RWPE2 (cell line): ENCODE measurements at regions not wholly inside any gene's neighbourhood (a gene's known extent, or its start where the extent isn't known, plus 50 kb on each side); places are given as distances from the start of the nearest gene placed in this dataset.

Experiments used
- ATAC-seq: fragments of 200-7000 bp; cut with Tn5 transposase; 3 replicates; pipeline ENCODE4 v1.9.1; 2021; ENCODE audit warnings: low read depth
- DNase-seq: peaks from one replicate; pipeline ENCODE4 v3.0.0-alpha.2; 2020; ENCODE audit warnings: low spot score
- H3K27ac ChIP-seq: fragments of 450-650 bp; 2 replicates; pipeline ENCODE4 v1.5.1; 2017; ENCODE audit warnings: mild to moderate bottlenecking; ENCODE audit not compliant: poor library complexity, severe bottlenecking
- H3K27me3 ChIP-seq: fragments of 250-450 bp; sonication (Bioruptor Pico); 2 replicates; pipeline ENCODE4 v1.5.1; 2021; ENCODE audit warnings: mild to moderate bottlenecking, moderate library complexity; ENCODE audit not compliant: insufficient read depth, poor library complexity, severe bottlenecking
- H3K36me3 ChIP-seq: fragments of 250-450 bp; sonication (Bioruptor Pico); 2 replicates; pipeline ENCODE4 v1.5.1; 2020; ENCODE audit warnings: low read depth, mild to moderate bottlenecking, moderate library complexity
- H3K4me1 ChIP-seq: fragments of 250-450 bp; sonication (Bioruptor Pico); 2 replicates; pipeline ENCODE4 v1.5.1; 2021; ENCODE audit warnings: mild to moderate bottlenecking, moderate library complexity; ENCODE audit not compliant: insufficient read depth, poor library complexity, severe bottlenecking
- H3K4me3 ChIP-seq: fragments of 250-450 bp; sonication (Bioruptor Pico); 2 replicates; pipeline ENCODE4 v1.5.1; 2021; ENCODE audit warnings: mild to moderate bottlenecking, moderate library complexity; ENCODE audit not compliant: severe bottlenecking
- H3K9me3 ChIP-seq: fragments of 250-450 bp; sonication (Bioruptor Pico); 2 replicates; pipeline ENCODE4 v1.5.1; 2021; ENCODE audit warnings: mild to moderate bottlenecking, moderate library complexity; ENCODE audit not compliant: severe bottlenecking
- CTCF ChIP-seq: fragments of 450-650 bp; IDR thresholded peaks from one replicate; pipeline ENCODE4 v1.5.1; 2017; ENCODE audit warnings: mild to moderate bottlenecking, moderate library complexity; ENCODE audit not compliant: poor library complexity, severe bottlenecking

GRCh38 chr10:21463436-21463835 is 62.0 kb downstream of the SKIDA1 start:
- H3K4me3 ChIP-seq = no peak overlapping the region
- no peaks in the 10 kb centered on the region for H3K4me1 ChIP-seq
- no peaks in the 10 kb centered on the region for H3K9me3 ChIP-seq
- no peak overlapping the region for H3K27ac ChIP-seq
- DNase-seq (no peak), ATAC-seq (no peak)
- no peaks in the 10 kb centered on the region for H3K27me3 ChIP-seq
- H3K36me3 ChIP-seq = no peaks in the 10 kb centered on the region
- TF ChIP-seq CTCF = no peak

DNA sequence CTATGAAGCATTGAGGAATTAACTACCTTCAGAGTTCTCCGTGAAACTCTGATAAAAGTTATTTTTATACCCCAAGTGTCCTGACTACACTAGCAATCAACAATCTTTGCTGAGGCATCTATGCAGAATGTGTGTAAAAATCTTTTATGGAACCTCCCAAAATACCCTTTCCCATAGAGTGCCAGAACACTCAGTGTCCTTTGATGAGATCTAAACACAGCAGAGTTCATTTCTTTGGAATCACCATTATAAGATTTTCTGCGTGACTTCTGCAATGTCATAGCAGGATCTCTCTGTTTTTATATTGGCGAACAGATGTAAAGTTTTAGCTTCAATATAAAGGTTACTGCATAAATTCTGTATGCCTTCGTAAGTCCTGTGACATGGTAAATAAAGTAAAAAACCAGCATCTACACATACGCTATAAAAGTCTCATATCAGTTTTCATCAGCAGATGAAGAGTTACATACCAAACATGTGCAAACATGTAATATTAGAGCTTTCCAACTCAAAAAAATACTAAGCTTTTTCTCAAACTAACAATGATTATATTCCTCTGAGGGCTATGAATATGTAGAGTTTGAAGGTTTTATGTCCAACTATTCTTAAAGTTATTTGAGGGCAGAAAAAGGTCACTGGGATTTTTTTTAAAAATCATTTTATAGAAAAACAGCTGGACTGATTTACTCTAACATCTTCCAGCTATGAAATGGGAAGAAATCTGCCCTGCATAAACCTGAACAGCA is 67.2 kb downstream of the SKIDA1 start:
- ATAC-seq = no peak
- Histone ChIP-seq H3K27ac (no peak overlapping the region), H3K36me3 (no peaks in the 10 kb centered on the region), H3K4me1 (no peaks in the 10 kb centered on the region), H3K9me3 (peaks cover 2% of the 10 kb centered on the region), H3K27me3 (no peaks in the 10 kb centered on the region), H3K4me3 (no peak overlapping the region)
- no peak for TF ChIP-seq CTCF
- DNase-seq = no peak

DNA sequence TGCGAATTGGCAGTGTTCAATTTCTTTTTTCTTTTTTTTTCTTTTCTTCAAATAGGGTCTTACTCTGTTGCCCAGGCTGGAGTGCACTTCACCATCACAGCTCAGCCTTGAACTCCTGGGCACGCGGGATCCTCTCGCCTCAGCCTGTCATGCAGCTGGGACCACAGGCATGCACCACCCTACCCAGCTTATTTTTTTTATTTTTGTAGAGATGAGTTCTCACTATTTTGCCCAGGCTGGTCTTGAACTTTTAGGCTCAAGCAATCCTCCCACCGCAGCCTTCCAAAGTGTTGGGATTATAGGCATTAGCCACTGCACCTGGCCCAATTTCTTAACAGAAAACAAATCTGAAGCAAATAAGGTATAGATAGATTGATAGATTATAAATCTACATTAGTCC is 69.3 kb downstream of the SKIDA1 start:
- no peak overlapping the region for H3K27ac ChIP-seq
- H3K27me3 ChIP-seq = no peaks in the 10 kb centered on the region
- H3K36me3 ChIP-seq = no peaks in the 10 kb centered on the region
- no peak for ATAC-seq
- TF ChIP-seq CTCF = no peak
- no peak for DNase-seq
- peaks cover 2% of the 10 kb centered on the region for H3K9me3 ChIP-seq
- H3K4me1 ChIP-seq = no peaks in the 10 kb centered on the region
- no peak overlapping the region for H3K4me3 ChIP-seq

DNA sequence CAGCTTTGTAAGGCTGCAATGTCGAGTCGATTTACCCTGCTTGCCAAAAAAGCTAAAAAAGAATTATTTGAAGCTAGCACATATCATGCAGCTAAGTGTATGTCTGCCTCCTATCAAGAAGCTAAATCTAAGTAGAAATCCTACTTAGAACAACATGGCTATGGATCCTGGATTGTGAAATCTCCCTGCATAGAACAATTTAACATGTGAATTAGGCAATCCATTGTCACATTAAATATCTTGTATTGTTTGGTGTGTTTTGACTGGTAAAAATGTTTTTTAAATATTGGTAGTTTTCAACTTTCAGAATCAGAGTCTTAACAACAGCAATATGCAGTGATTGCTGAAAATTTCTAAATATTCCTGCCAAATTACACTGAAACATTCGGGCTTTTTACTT is 73.3 kb downstream of the SKIDA1 start:
- Histone ChIP-seq H3K4me3 (no peak overlapping the region), H3K27ac (no peak overlapping the region), H3K4me1 (no peaks in the 10 kb centered on the region), H3K9me3 (peaks cover 2% of the 10 kb centered on the region), H3K27me3 (no peaks in the 10 kb centered on the region), H3K36me3 (no peaks in the 10 kb centered on the region)
- DNase-seq = no peak
- TF ChIP-seq CTCF = no peak
- no peak for ATAC-seq

DNA sequence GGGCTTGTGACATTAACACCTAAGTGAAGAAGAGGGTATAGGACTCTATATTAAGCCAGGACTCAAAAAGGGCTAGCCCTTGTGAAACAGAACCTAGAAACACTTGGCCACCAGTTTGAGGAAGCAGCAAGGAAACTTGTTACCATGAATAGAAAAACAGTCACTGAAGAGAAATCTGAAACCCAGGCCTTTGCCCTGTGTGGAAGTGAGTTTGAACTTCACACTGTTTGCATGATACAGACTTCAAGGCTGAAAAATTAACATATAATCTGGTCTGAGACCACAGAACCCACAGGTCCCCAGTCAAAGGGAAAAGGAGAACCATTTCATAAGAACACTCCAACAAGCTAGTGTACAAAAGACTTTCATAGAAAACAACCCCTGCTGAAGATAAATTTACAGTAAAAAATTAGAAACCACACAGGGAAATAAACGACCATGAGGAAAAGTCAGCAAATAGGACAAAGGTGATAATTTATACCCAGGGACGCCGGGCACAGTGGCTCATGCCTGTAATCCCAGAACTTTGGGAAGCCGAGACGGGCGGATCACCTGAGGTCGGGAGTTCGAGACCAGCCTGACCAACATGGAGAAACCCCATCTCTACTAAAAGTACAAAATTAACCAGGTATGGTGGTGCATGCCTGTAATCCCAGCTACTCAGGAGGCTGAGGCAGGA is 76.1 kb downstream of the SKIDA1 start:
- Histone ChIP-seq H3K4me1 (no peaks in the 10 kb centered on the region), H3K4me3 (no peak overlapping the region), H3K27me3 (no peaks in the 10 kb centered on the region), H3K9me3 (no peaks in the 10 kb centered on the region), H3K36me3 (no peaks in the 10 kb centered on the region), H3K27ac (no peak overlapping the region)
- no peak for DNase-seq
- no peak for ATAC-seq
- no peak for TF ChIP-seq CTCF
